SK-N-SH treated with all-trans-retinoic acid at 6 μM for 48 hours (cell line): ENCODE measurements at regions not wholly inside any gene's neighbourhood (a gene's known extent, or its start where the extent isn't known, plus 50 kb on each side); places are given as distances from the start of the nearest gene placed in this dataset.

Source experiments
- ATAC-seq: fragments of 200-7000 bp; cut with Tn5 transposase; 3 replicates; pipeline ENCODE4 v1.9.1; 2020; ENCODE audit warnings: mild to moderate bottlenecking, moderate library complexity
- ARNTL ChIP-seq: fragments of 450-650 bp; formaldehyde crosslinking; IDR thresholded peaks from 2 replicates; pipeline ENCODE4 v1.5.0; 2020; ENCODE audit warnings: low read depth, mild to moderate bottlenecking, moderate library complexity, borderline replicate concordance
- BACH2 ChIP-seq: fragments of 250-450 bp; sonication (Bioruptor Pico); IDR thresholded peaks from 2 replicates; pipeline ENCODE4 v1.9.0; 2021; ENCODE audit warnings: mild to moderate bottlenecking, borderline replicate concordance
- CSDC2 ChIP-seq: fragments of 250-450 bp; sonication (Bioruptor Pico); IDR thresholded peaks from 2 replicates; pipeline ENCODE4 v1.5.0; 2020; ENCODE audit warnings: mild to moderate bottlenecking, moderate library complexity
- ESRRG ChIP-seq: fragments of 250-450 bp; sonication (Bioruptor Pico); IDR thresholded peaks from 2 replicates; pipeline ENCODE4 v1.6.1; 2021; ENCODE audit warnings: mild to moderate bottlenecking
- OSR1 ChIP-seq: fragments of 250-450 bp; sonication (Bioruptor Pico); IDR thresholded peaks from 2 replicates; pipeline ENCODE4 v1.8.0; 2022; ENCODE audit warnings: moderate library complexity, mild to moderate bottlenecking, inconsistent platforms
- PPARA ChIP-seq: fragments of 250-450 bp; sonication (Bioruptor Pico); IDR thresholded peaks from 2 replicates; pipeline ENCODE4 v1.5.0; 2020; ENCODE audit warnings: mild to moderate bottlenecking, borderline replicate concordance
- RARB ChIP-seq: fragments of 250-450 bp; sonication (Bioruptor Pico); IDR thresholded peaks from 2 replicates; pipeline ENCODE4 v1.8.0; 2021; ENCODE audit warnings: mild to moderate bottlenecking, moderate library complexity
- SNAI2 ChIP-seq: fragments of 250-450 bp; sonication (Bioruptor Pico); IDR thresholded peaks from 2 replicates; pipeline ENCODE4 v1.5.0; 2020; ENCODE audit warnings: mild to moderate bottlenecking, moderate library complexity
- TCF4 ChIP-seq: fragments of 250-450 bp; sonication (Bioruptor Pico); IDR thresholded peaks from 2 replicates; pipeline ENCODE4 v1.8.0; 2021; ENCODE audit warnings: mild to moderate bottlenecking, moderate library complexity, borderline replicate concordance
- TOX ChIP-seq: fragments of 250-450 bp; sonication (Bioruptor Pico); IDR thresholded peaks from 2 replicates; pipeline ENCODE4 v1.8.0; 2021; ENCODE audit warnings: mild to moderate bottlenecking, moderate library complexity, borderline replicate concordance
- ZC3H10 ChIP-seq: fragments of 250-450 bp; sonication (Bioruptor Pico); IDR thresholded peaks from 2 replicates; pipeline ENCODE4 v1.5.1; 2021; ENCODE audit warnings: mild to moderate bottlenecking, moderate library complexity
- ZFP3 ChIP-seq: fragments of 250-450 bp; sonication (Bioruptor Pico); IDR thresholded peaks from 2 replicates; pipeline ENCODE4 v1.5.0; 2020; ENCODE audit warnings: mild to moderate bottlenecking, moderate library complexity
- ZFP30 ChIP-seq: fragments of 450-650 bp; formaldehyde crosslinking; IDR thresholded peaks from 2 replicates; pipeline ENCODE4 v1.5.0; 2022; ENCODE audit warnings: mild to moderate bottlenecking, moderate library complexity
- ZNF70 ChIP-seq: fragments of 450-650 bp; formaldehyde crosslinking; IDR thresholded peaks from 2 replicates; pipeline ENCODE4 v1.5.0; 2020; ENCODE audit warnings: mild to moderate bottlenecking, moderate library complexity
- ZNF8 ChIP-seq: fragments of 450-650 bp; formaldehyde crosslinking; IDR thresholded peaks from 2 replicates; pipeline ENCODE4 v1.5.0; 2020; ENCODE audit warnings: mild to moderate bottlenecking, moderate library complexity
- TF ChIP-seq, protein P1 (sequence below): fragments of 250-450 bp; sonication (Bioruptor Pico); IDR thresholded peaks from 2 replicates; pipeline ENCODE4 v1.8.0; 2021; ENCODE audit warnings: low read depth, mild to moderate bottlenecking, moderate library complexity, borderline replicate concordance
- TF ChIP-seq, protein P2 (sequence below): fragments of 250-450 bp; sonication (Bioruptor Pico); IDR thresholded peaks from 2 replicates; pipeline ENCODE4 v1.5.0; 2020; ENCODE audit warnings: mild to moderate bottlenecking, moderate library complexity
- TF ChIP-seq, protein P3 (sequence below): fragments of 250-450 bp; sonication (Bioruptor Pico); IDR thresholded peaks from 2 replicates; pipeline ENCODE4 v1.8.0; 2020; ENCODE audit warnings: mild to moderate bottlenecking, moderate library complexity, borderline replicate concordance
- TF ChIP-seq, protein P4 (sequence below): fragments of 250-450 bp; sonication (Bioruptor Pico); IDR thresholded peaks from 2 replicates; pipeline ENCODE4 v1.5.1; 2021; ENCODE audit warnings: mild to moderate bottlenecking, moderate library complexity

DNA sequence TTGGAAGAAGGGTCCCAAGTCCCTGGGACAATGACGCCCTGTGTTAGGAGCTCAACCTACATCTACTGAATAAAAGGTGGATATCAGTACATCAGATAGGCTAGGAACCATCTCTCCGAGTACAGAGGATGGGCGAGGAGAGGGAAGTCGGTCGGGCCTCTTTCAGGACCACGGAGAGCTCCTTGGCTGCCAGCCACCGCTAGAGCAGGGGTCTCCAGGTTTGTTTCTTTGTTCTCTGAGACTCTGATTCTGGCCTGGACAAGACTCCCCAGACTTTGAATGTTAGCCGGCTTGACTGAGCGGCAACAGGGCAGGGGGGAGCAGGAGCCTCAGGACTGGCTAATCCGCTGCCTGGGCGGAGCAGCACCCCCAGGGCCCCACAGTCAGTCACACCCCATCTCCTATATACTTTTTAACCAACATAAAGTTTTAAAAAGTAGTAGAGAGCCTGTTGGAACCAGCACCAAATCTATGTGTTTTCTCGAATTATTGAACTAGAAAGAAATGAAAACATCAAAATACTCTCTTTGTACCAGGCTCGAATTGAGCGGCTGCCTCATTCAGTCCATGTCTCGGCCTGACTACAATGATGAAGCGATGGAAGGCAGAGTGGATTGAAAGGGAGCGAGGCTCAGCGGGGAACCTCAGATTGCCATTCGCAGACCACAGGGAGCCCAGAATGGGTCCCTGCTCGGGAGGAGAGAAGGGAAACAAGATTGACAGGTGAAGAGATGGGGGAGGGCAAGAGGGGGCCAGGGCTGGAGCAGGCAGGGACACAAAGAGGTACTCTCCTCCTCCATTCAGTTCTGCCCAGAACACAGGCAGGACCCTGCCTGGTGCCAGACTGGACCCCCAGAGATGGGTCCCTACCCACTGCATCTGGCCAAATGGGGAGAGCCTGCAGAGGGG lies 131.6 kb downstream of the TPRA1 start:
- TF ChIP-seq, protein P1, sequence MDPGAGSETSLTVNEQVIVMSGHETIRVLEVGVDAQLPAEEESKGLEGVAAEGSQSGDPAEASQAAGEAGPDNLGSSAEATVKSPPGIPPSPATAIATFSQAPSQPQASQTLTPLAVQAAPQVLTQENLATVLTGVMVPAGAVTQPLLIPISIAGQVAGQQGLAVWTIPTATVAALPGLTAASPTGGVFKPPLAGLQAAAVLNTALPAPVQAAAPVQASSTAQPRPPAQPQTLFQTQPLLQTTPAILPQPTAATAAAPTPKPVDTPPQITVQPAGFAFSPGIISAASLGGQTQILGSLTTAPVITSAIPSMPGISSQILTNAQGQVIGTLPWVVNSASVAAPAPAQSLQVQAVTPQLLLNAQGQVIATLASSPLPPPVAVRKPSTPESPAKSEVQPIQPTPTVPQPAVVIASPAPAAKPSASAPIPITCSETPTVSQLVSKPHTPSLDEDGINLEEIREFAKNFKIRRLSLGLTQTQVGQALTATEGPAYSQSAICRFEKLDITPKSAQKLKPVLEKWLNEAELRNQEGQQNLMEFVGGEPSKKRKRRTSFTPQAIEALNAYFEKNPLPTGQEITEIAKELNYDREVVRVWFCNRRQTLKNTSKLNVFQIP (CRISPR knock-in tag), result no peak
- TF ChIP-seq RARB (CRISPR knock-in tag) (no peak), ZNF8 (no peak), PPARA (CRISPR knock-in tag) (no peak), TCF4 (CRISPR knock-in tag) (no peak), ARNTL (CRISPR knock-in tag) (no peak), TOX (CRISPR knock-in tag) (no peak), ZNF70 (CRISPR knock-in tag) (no peak), CSDC2 (CRISPR knock-in tag) (no peak)
- TF ChIP-seq, protein P2, sequence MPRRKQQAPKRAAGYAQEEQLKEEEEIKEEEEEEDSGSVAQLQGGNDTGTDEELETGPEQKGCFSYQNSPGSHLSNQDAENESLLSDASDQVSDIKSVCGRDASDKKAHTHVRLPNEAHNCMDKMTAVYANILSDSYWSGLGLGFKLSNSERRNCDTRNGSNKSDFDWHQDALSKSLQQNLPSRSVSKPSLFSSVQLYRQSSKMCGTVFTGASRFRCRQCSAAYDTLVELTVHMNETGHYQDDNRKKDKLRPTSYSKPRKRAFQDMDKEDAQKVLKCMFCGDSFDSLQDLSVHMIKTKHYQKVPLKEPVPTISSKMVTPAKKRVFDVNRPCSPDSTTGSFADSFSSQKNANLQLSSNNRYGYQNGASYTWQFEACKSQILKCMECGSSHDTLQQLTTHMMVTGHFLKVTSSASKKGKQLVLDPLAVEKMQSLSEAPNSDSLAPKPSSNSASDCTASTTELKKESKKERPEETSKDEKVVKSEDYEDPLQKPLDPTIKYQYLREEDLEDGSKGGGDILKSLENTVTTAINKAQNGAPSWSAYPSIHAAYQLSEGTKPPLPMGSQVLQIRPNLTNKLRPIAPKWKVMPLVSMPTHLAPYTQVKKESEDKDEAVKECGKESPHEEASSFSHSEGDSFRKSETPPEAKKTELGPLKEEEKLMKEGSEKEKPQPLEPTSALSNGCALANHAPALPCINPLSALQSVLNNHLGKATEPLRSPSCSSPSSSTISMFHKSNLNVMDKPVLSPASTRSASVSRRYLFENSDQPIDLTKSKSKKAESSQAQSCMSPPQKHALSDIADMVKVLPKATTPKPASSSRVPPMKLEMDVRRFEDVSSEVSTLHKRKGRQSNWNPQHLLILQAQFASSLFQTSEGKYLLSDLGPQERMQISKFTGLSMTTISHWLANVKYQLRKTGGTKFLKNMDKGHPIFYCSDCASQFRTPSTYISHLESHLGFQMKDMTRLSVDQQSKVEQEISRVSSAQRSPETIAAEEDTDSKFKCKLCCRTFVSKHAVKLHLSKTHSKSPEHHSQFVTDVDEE, result no peak
- TF ChIP-seq, protein P3, sequence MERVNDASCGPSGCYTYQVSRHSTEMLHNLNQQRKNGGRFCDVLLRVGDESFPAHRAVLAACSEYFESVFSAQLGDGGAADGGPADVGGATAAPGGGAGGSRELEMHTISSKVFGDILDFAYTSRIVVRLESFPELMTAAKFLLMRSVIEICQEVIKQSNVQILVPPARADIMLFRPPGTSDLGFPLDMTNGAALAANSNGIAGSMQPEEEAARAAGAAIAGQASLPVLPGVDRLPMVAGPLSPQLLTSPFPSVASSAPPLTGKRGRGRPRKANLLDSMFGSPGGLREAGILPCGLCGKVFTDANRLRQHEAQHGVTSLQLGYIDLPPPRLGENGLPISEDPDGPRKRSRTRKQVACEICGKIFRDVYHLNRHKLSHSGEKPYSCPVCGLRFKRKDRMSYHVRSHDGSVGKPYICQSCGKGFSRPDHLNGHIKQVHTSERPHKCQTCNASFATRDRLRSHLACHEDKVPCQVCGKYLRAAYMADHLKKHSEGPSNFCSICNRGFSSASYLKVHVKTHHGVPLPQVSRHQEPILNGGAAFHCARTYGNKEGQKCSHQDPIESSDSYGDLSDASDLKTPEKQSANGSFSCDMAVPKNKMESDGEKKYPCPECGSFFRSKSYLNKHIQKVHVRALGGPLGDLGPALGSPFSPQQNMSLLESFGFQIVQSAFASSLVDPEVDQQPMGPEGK (CRISPR knock-in tag), result no peak
- TF ChIP-seq, protein P4, sequence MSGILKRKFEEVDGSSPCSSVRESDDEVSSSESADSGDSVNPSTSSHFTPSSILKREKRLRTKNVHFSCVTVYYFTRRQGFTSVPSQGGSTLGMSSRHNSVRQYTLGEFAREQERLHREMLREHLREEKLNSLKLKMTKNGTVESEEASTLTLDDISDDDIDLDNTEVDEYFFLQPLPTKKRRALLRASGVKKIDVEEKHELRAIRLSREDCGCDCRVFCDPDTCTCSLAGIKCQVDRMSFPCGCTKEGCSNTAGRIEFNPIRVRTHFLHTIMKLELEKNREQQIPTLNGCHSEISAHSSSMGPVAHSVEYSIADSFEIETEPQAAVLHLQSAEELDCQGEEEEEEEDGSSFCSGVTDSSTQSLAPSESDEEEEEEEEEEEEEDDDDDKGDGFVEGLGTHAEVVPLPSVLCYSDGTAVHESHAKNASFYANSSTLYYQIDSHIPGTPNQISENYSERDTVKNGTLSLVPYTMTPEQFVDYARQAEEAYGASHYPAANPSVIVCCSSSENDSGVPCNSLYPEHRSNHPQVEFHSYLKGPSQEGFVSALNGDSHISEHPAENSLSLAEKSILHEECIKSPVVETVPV (CRISPR knock-in tag), result no peak
- no peak for ATAC-seq

DNA sequence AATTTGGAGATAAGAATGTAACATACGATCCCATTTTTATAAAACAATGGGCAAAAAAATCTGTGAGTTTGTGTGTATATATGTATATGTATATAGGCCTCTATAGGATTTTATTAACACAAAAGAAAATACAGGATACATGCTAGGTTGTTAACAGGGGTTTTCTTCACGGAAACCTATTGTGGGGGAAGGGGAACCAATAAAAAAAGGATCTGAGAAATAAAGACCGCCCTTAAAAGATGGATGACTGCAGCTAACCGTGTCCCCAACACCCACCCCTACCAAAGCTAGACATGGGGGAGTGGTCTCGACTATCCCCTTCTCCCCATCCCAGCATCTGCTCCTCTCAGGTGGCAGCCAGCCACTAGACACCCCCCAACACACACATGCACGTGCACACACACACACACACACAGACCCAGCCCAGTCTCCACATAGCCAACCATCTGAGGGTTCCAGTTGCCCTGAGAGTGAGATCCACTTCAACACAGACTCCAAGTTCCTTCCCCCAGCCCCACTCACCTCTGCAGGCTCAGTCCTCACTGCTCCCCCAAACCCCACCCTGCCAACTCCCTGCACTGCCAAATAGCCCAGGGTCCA lies 132.9 kb downstream of the TPRA1 start:
- no peak for TF ChIP-seq TOX (CRISPR knock-in tag)
- no peak for TF ChIP-seq ZFP30 (CRISPR knock-in tag)
- no peak for TF ChIP-seq ZFP3
- no peak for ATAC-seq

DNA sequence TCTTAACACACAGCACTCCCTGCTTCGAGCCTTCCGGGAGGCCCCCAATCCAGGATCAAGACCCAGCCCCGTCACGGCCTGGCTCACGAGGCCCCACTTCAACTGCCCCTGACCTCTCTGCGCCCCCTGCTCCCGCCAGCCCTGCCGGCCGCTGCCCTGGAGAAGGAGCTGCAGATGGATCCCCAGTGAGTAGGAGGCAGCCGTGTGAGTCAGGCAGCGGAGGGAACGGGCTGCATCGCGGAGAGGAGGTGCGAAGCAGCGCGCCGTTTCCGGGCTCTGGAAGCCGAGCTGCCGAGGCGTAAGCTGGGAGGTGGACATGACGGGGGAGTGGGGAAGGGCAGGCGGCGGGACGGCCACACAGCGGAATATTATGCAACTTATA lies 133.4 kb downstream of the TPRA1 start:
- no peak for ATAC-seq
- no peak for TF ChIP-seq ESRRG (CRISPR knock-in tag)
- TF ChIP-seq, protein P3 (CRISPR knock-in tag), result no peak
- TF ChIP-seq TCF4 (CRISPR knock-in tag), result no peak
- TF ChIP-seq ZFP3, result no peak
- no peak for TF ChIP-seq BACH2 (CRISPR knock-in tag)
- TF ChIP-seq SNAI2 (CRISPR knock-in tag), result no peak
- TF ChIP-seq ZFP30 (CRISPR knock-in tag), result no peak
- TF ChIP-seq ARNTL (CRISPR knock-in tag), result no peak
- no peak for TF ChIP-seq OSR1 (CRISPR knock-in tag)
- TF ChIP-seq, protein P4 (CRISPR knock-in tag), result no peak
- no peak for TF ChIP-seq CSDC2 (CRISPR knock-in tag)
- TF ChIP-seq, protein P1 (CRISPR knock-in tag), result no peak
- no peak for TF ChIP-seq TOX (CRISPR knock-in tag)
- TF ChIP-seq ZNF8, result no peak
- no peak for TF ChIP-seq ZC3H10 (CRISPR knock-in tag)
- TF ChIP-seq RARB (CRISPR knock-in tag), result no peak
